ENCODE measurements at regions not wholly inside any gene's neighbourhood (a gene's known extent, or its start where the extent isn't known, plus 50 kb on each side); places are given as distances from the start of the nearest gene placed in this dataset.
A peak's percentile ranks its signal among the peaks of the same experiment; 100 is the strongest.
"Not testable (repeated sequence)": the region's sequence is repeated elsewhere in the genome, so short reads cannot be mapped to it uniquely, and the experiment has no call there.

- not testable (repeated sequence) for DNase-seq (ENCODE audit: low read depth in 4 of 4, low spot score in 2 of 4)
Measured at GRCh38 chr13:33682646-33683045, 135.3 kb upstream of the RFC3 start.

- DNase-seq (ENCODE audit: low read depth in 4 of 4, low spot score in 2 of 4), result no peak
Measured at GRCh38 chr13:33683376-33683775, 134.6 kb upstream of the RFC3 start.

DNA sequence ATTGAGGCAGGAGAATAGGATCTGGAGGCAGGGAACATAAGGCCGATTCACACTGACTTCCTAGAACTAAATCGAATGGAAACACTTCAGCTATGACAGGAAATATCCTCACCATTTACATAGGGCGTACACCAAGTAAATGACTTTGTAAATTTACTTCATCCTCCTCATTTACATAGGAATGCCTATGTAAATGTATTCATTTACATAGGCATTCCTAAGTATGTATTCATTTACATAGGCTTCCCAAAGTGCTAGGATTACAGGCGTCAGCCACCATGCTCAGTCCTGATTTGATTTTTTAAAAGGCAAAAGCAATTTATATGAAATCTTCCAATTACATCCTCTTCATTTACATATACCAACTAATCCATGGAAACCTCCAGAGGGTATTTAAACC is 133.1 kb upstream of the RFC3 start:
- no peak for DNase-seq (ENCODE audit: low read depth in 4 of 4, low spot score in 2 of 4)

DNA sequence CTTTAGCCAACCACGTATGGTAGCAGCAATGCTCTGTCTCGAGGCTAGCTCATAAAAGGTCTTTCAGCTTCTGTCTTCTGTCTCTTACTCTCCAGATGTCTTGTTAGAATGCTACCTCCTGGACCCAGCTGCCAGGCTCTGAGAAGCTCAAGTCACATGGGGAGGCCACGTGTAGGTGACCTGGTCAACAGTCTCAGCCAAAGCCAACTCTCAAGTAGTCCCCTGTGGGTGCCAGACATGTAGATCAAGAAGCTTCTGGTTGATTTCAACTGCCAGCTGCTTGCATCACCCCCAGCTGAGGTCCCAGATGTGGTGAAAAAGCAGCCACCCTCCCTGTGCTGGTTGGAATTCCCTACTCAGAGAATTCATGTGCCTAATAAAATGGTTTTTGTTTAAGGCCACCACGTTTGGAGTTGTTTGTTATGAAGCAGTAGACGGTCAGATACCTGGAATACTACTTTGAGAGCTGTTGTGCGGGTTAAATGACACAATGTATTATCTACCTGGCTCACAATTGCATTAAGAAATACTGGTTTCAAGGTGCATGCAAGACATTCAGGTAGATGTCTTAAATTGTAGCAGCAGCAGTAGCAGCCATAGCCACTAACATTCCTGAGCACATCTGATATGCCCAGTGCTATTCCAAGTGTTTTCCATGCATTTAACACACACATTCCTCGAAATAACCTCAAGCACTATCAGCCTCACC is 131.0 kb upstream of the RFC3 start:
- DNase-seq (ENCODE audit: low read depth in 4 of 4, low spot score in 2 of 4), result no peak

- DNase-seq (ENCODE audit: low read depth in 4 of 4, low spot score in 2 of 4), result peak in 3 of 4 donors; percentile 24 to 46 (median 43)
Measured at GRCh38 chr13:33690354-33690753, 127.6 kb upstream of the RFC3 start.

GRCh38 chr13:33691980-33692379 is 126.0 kb upstream of the RFC3 start:
- no peak for DNase-seq (ENCODE audit: low read depth in 4 of 4, low spot score in 2 of 4)

DNA sequence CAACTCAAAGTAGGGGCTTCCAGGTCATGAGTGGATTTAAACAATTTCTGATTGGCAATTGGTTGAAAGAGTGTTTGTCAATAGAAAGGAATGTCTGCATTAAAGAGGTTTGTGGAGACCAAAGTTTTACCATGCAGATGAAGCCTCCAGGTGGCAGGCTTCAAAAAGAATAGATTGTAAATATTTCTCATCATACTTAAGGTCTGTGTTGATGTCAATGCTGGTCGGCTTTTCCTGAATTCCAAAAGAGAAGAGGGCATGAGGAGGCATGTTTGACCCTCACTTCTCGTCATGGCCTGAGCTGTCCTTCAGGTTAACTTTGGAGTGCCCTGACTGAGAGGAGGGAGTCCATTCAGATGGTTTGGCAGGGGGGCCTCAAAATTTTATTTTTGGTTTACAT is 125.4 kb upstream of the RFC3 start:
- DNase-seq (ENCODE audit: low read depth in 4 of 4, low spot score in 2 of 4), result no peak

DNA sequence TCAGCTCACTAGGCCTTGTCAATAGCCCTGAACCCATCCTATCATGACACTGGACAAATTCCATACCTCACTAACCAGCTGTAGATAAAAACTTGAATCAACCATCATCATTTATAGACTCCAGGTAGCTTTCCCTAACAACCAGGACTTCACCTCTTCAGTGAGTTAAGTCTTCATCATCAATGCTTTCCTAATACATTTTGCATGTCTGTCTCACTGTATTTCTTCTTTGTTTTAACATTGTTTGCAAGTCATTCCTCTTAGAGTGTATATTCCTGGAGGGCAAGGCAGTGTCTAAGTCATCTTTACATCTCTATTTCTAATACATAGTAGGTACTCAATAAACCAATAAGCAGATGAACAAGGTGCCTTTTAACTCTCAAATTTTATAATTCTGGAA is 123.4 kb upstream of the RFC3 start:
- no peak for DNase-seq (ENCODE audit: low read depth in 4 of 4, low spot score in 2 of 4)

GRCh38 chr13:33696530-33696929 is 121.4 kb upstream of the RFC3 start:
- DNase-seq (ENCODE audit: low read depth in 4 of 4, low spot score in 2 of 4), result no peak

DNA sequence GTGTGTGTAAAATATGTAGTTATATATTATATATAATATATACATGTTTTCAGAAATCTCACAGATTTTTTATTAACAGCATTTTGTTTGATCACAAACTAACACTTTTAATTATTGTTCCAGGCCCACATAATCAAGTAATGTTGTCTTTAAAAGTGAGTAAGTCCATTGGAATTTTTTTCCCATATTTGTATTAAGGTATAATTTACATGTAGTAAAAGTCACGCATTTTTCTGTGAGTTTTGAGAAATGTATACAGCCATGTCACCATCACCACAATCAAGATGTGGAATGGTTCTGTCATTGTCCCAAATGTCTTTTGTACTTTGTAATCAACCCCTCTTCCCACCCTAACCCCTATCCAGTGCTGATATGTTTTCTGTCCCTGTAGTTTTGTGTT is 120.0 kb upstream of the RFC3 start:
- DNase-seq (ENCODE audit: low read depth in 4 of 4, low spot score in 2 of 4), result no peak

DNA sequence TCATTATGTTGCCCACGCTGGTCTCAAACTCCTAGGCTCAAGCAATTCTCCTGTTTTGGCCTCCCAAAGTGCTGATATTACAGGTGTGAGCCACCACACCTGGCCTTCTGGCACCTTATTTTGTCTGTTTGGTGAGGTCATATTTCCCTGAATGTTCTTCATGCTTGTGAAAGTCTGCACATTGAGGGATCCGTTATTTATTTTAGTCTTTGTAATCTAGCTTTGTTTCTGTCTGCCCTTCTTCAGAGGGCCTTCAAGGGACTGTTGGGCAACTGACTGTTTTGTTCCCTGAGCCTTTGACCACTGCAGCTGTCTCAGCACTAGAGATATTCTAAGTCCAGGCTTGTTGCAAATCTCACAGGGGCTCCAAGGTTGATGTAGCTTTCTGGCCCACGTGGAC is 110.5 kb upstream of the RFC3 start:
- DNase-seq (ENCODE audit: low read depth in 4 of 4, low spot score in 2 of 4), result no peak

- DNase-seq (ENCODE audit: low read depth in 4 of 4, low spot score in 2 of 4), result no peak
Measured at GRCh38 chr13:33710924-33711323, 107.0 kb upstream of the RFC3 start.

GRCh38 chr13:33711436-33711835 is 106.5 kb upstream of the RFC3 start:
- DNase-seq (ENCODE audit: low read depth in 4 of 4, low spot score in 2 of 4), result no peak

- no peak for DNase-seq (ENCODE audit: low read depth in 4 of 4, low spot score in 2 of 4)
Measured at GRCh38 chr13:33717775-33718174, 100.2 kb upstream of the RFC3 start.

DNA sequence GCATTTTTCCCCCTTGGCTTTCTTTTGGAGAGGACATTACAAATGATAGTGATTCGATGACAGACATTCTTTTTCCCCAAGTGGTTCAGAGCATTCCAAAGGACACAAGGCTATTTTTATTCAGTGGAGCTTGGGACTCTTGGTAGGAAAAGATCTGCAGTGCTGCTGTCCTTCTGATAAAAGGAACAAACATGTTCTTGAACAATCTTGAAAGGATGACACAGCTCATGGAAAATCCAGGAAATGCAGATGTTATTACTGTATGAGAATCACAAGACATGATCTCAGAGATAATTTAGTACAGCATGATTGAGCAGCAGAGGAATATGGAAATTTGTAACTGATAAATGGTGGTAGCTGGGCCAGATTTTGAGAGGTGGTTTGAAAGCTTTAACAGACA is 96.2 kb upstream of the RFC3 start:
- no peak for DNase-seq (ENCODE audit: low read depth in 4 of 4, low spot score in 2 of 4)

- no peak for DNase-seq (ENCODE audit: low read depth in 4 of 4, low spot score in 2 of 4)
Measured at GRCh38 chr13:33722216-33722915, 95.6 kb upstream of the RFC3 start.

GRCh38 chr13:33723365-33723764 is 94.6 kb upstream of the RFC3 start:
- no peak for DNase-seq (ENCODE audit: low read depth in 4 of 4, low spot score in 2 of 4)

GRCh38 chr13:33723772-33724435 is 94.0 kb upstream of the RFC3 start:
- DNase-seq (ENCODE audit: low read depth in 4 of 4, low spot score in 2 of 4), result peak; percentile 56 to 79 (median 65)

- DNase-seq (ENCODE audit: low read depth in 4 of 4, low spot score in 2 of 4), result no peak
Measured at GRCh38 chr13:33725340-33725739, 92.6 kb upstream of the RFC3 start.

- no peak for DNase-seq (ENCODE audit: low read depth in 4 of 4, low spot score in 2 of 4)
Measured at GRCh38 chr13:33727297-33728083, 90.5 kb upstream of the RFC3 start.

Data from left renal cortex interstitium (tissue), 4 donors.